Heart left ventricle (tissue), 13 donors: ENCODE measurements at regions not wholly inside any gene's neighbourhood (a gene's known extent, or its start where the extent isn't known, plus 50 kb on each side); places are given as distances from the start of the nearest gene placed in this dataset.

ENCODE experiments used
- CTCF ChIP-seq, 12 donors: fragments of 200-600 bp; sonication (generic) in 4 of 12; IDR thresholded peaks; one replicate each; pipeline versions ENCODE4 v1.5.0 to v1.8.0; 2018 to 2022; ENCODE audit warnings: antibody characterized with exemption in 12 of 12, mild to moderate bottlenecking in 5 of 12
- POLR2A ChIP-seq, 2 donors: fragments of 450-650 bp; IDR thresholded peaks; one replicate each; pipeline ENCODE4 v1.6.1; 2017; ENCODE audit warnings: antibody characterized with exemption in 2 of 2, mild to moderate bottlenecking in 2 of 2, moderate library complexity in 2 of 2
- donor health status: ischemic (EF 13 %, LVEDD 7.1; RV severe dilation, severe dysfunction).
- donor health status: DM: no; HTN: yes; CAD: no.
- donor health status: DM: no; HTN: no; CAD: no.
- donor health status: ischemic (EF 25% LVEDD 6.9; RV normal size, moderate dysfunction).
- donor health status: ischemic (EF 25% LVEDD 5.7; RV mildly dilated, moderate dysfunction).
- donor health status: ischemic (EF 35%, LVEDD 5.7; RV mildly dilated, moderate dysfunction).
- donor health status: nonischemic (EF 11% LVEDD 7.7; RV severe dilation, severe dysfunction).
- donor health status: DM: yes; HTN: yes; CAD: no.
- donor health status: PGD.
- donor health status: ischemic (EF 29% LVEDD 5.4; RV normal size, mild dysfunction).
- donor health status: nonischemic (EF 23%, LVEDD 6.1; RV moderate dilation, normal function).

- no peak for TF ChIP-seq CTCF (IDR thresholded peaks at IDR 0.05)
- no peak for TF ChIP-seq POLR2A (IDR thresholded peaks at IDR 0.05)
These were observed 643.8 kb upstream of the ADGRL2 start for GRCh38 chr1:81156887-81157286.
